Cardiac fibroblast (primary cell): ENCODE measurements at regions not wholly inside any gene's neighbourhood (a gene's known extent, or its start where the extent isn't known, plus 50 kb on each side); places are given as distances from the start of the nearest gene placed in this dataset.
"Not testable (repeated sequence)": the region's sequence is repeated elsewhere in the genome, so short reads cannot be mapped to it uniquely, and the experiment has no call there.

Experiments
- DNase-seq, 2 donors: peaks; one replicate each; pipeline versions ENCODE4 v3.0.0 to v3.0.0-alpha.2; 2010; ENCODE audit warnings: low read depth in 2 of 2
- H3K4me3 ChIP-seq, 2 donors: replicated peaks in 1 of 2; 1 replicate in 1 of 2; 2 replicates in 1 of 2; pipeline ENCODE4 v1.5.1; 2011; ENCODE audit warnings: low read depth in 2 of 2, low read length in 2 of 2, mild to moderate bottlenecking in 2 of 2, moderate library complexity in 1 of 2
- TF ChIP-seq, protein P1 (sequence below): IDR thresholded peaks from one replicate; pipeline ENCODE4 v1.5.1; 2011; ENCODE audit warnings: low read depth, mild to moderate bottlenecking, low read length, inconsistent platforms

DNA sequence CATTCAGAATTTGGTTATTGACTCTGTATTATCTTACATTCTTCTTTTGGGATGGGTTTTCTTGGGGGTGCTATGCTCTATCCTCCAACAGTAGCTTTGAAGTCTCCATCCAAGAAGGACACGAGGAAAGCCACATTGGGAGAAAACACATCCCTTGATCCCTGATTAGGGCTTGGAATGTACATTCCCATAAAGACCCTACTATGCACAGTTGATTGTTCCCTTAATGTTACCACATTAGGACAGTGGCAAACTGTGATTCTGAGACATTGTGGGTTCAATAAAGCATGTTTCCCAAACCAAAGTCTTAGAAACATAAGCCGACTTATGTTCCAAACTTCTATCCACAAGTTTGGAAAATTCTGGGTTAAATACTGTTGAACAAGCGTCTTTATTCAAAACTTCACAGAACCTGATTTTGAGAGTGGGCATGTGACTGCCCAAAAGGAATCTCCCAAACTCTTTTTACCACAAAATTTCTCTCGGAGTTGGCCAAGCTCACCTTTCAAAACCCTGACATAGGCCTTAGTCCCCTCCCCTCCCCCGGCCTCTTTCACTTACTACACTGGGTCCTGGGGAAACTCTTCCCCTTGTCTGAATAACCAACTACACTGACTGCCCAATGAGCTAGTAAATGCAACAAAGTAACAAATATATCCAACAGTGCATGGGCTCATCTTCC is 177.0 kb upstream of the KAZN start:
- no peak for DNase-seq
- TF ChIP-seq, protein P1, sequence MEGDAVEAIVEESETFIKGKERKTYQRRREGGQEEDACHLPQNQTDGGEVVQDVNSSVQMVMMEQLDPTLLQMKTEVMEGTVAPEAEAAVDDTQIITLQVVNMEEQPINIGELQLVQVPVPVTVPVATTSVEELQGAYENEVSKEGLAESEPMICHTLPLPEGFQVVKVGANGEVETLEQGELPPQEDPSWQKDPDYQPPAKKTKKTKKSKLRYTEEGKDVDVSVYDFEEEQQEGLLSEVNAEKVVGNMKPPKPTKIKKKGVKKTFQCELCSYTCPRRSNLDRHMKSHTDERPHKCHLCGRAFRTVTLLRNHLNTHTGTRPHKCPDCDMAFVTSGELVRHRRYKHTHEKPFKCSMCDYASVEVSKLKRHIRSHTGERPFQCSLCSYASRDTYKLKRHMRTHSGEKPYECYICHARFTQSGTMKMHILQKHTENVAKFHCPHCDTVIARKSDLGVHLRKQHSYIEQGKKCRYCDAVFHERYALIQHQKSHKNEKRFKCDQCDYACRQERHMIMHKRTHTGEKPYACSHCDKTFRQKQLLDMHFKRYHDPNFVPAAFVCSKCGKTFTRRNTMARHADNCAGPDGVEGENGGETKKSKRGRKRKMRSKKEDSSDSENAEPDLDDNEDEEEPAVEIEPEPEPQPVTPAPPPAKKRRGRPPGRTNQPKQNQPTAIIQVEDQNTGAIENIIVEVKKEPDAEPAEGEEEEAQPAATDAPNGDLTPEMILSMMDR = no peak
- no peak overlapping the region for H3K4me3 ChIP-seq

GRCh38 chr1:14421977-14422609 is 176.4 kb upstream of the KAZN start:
- H3K4me3 ChIP-seq = no peak overlapping the region
- TF ChIP-seq, protein P1 = no peak
- no peak for DNase-seq

- no peak for DNase-seq
- no peak overlapping the region for H3K4me3 ChIP-seq
- TF ChIP-seq, protein P1 = no peak
Measured at GRCh38 chr1:14424325-14425002, 174.0 kb upstream of the KAZN start.

GRCh38 chr1:14426854-14427253 is 171.6 kb upstream of the KAZN start:
- TF ChIP-seq, protein P1 = no peak
- H3K4me3 ChIP-seq = no peak overlapping the region
- DNase-seq = no peak

GRCh38 chr1:14429577-14429976 is 168.9 kb upstream of the KAZN start:
- no peak overlapping the region for H3K4me3 ChIP-seq
- DNase-seq = no peak
- TF ChIP-seq, protein P1 = no peak

GRCh38 chr1:14432728-14433127 is 165.8 kb upstream of the KAZN start:
- DNase-seq, H3K4me3 ChIP-seq: not testable (repeated sequence)

DNA sequence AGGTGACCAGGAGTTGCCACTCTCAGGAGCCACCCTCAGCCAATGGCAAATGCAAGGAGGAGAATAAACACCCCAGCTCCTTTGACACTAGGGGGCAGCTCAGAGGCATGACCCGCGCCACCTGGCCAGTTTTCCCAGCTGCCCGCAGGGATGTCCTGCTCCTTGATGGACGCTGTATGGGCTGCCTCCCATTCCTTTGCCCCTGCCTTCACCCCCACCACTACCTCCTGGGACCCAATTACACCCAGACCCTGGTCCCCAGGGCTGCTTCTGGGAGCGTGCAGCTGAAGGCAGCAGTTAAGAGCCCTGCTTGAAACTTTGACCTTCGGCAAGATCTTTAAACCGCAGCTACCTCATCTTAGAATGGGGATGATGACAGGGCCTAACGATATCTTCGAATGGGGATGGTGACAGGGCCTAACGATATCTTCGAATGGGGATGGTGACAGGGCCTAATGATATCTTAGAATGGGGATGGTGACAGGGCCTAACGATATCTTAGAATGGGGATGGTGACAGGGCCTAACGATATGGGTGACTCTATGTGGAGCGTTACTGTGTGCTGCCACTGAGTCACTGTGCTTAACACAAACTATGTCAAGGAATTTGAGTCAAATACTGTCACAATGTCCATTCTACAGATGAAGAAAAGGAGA is 163.0 kb upstream of the KAZN start:
- H3K4me3 ChIP-seq = no peak overlapping the region
- DNase-seq = no peak
- TF ChIP-seq, protein P1 = no peak
